GM10248 (cell line): ENCODE measurements at regions not wholly inside any gene's neighbourhood (a gene's known extent, or its start where the extent isn't known, plus 50 kb on each side); places are given as distances from the start of the nearest gene placed in this dataset.
"Not testable (repeated sequence)": the region's sequence is repeated elsewhere in the genome, so short reads cannot be mapped to it uniquely, and the experiment has no call there.

Experiments
- CTCF ChIA-PET: fragments of 300-600 bp; sonication (Branson Sonifier 250); formaldehyde crosslinking; extraction: SDS; loops from one replicate; lab custom pipeline; 2021; ENCODE audit warnings: antibody characterized with exemption; lab: Yijun Ruan, JAX
- POLR2A ChIA-PET: fragments of 350-650 bp; sonication (Branson Sonifier 250); formaldehyde crosslinking; extraction: SDS; loops from one replicate; lab custom pipeline; 2020; ENCODE audit warnings: antibody characterized with exemption; lab: Yijun Ruan, JAX
- DNase-seq: peaks from one replicate; pipeline ENCODE4 v3.0.0; 2012; ENCODE audit errors: extremely low spot score
- TF ChIP-seq, protein P1 (sequence below): IDR thresholded peaks from 2 replicates; pipeline ENCODE4 v1.5.1; 2012; ENCODE audit warnings: mild to moderate bottlenecking, low read depth; ENCODE audit errors: extremely low read depth, missing control alignments, control extremely low read depth

DNA sequence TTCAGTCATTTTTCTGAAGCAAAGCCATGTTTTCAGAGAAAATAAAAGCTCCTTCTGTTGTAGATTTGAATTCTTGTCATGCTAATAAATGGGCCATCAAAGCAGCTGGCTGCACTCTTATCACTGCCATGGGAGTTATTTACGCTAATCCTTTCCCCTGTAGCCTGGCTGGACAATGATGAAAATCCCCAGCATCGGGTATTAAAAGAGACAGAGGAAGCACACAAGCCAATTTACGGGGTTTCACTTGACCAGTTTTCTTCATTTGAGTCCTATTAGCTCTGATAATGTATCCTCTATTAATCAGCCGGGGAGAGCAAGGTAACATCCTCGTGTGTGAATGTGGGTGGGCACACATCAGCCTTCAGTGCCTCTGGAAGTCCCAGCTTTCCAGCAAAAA is 470.2 kb upstream of the API5 start:
- ChIA-PET CTCF (interaction anchor here (0.9 kb wide), 1 partner anchor 14 kb away, joined by 3 read pairs; no protein-coding TSS in a partner anchor), POLR2A (no interaction called here)
- DNase-seq = no peak
- TF ChIP-seq, protein P1, sequence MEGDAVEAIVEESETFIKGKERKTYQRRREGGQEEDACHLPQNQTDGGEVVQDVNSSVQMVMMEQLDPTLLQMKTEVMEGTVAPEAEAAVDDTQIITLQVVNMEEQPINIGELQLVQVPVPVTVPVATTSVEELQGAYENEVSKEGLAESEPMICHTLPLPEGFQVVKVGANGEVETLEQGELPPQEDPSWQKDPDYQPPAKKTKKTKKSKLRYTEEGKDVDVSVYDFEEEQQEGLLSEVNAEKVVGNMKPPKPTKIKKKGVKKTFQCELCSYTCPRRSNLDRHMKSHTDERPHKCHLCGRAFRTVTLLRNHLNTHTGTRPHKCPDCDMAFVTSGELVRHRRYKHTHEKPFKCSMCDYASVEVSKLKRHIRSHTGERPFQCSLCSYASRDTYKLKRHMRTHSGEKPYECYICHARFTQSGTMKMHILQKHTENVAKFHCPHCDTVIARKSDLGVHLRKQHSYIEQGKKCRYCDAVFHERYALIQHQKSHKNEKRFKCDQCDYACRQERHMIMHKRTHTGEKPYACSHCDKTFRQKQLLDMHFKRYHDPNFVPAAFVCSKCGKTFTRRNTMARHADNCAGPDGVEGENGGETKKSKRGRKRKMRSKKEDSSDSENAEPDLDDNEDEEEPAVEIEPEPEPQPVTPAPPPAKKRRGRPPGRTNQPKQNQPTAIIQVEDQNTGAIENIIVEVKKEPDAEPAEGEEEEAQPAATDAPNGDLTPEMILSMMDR = no peak

DNA sequence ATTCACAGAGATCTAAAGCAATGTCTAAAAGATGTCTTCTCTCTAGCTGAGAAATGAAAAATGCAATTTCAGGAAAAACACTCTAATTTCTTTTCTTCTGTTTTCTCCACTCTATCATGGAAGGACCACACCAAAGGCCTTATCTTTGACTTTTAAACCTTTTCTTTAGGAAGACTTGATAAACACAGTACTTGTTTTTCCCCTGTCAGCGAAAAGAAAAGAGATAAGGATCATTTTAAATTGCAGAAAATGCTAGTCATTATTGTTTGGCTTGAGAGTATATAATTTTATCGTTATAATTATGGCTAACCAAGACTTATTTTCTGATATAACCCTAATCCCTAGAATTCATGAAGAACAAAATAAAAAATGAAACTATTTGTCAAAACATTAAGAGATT is 462.4 kb upstream of the API5 start:
- POLR2A ChIA-PET = no interaction called here

DNA sequence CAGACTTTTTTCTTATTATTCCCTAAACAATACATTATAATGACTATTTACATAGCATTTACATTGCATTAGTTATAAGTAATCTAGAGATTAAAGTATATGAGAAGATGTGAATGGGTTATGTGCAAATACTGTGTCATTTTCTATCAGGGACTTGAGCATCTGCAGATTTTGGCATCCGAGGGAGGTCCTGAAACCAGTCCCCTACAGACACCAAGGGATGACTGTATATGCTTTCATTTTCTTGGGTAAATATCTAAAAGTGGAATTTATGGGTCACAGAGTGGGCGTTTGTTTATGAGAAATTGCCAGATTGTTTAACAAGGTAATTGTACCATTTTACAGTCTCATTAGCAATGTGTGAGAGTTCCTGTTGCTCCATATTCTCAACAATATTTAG is 454.5 kb upstream of the API5 start:
- ChIA-PET CTCF (interaction anchor here (1.3 kb wide), 1 partner anchor 9 kb away, joined by 3 read pairs; no protein-coding TSS in a partner anchor), POLR2A (no interaction called here)
- DNase-seq = no peak
- TF ChIP-seq, protein P1 = no peak

More for the DNA sequence above, 462.4 kb upstream of the API5 start:
- CTCF ChIA-PET = no interaction called here
- no peak for DNase-seq
- TF ChIP-seq, protein P1 = no peak

DNA sequence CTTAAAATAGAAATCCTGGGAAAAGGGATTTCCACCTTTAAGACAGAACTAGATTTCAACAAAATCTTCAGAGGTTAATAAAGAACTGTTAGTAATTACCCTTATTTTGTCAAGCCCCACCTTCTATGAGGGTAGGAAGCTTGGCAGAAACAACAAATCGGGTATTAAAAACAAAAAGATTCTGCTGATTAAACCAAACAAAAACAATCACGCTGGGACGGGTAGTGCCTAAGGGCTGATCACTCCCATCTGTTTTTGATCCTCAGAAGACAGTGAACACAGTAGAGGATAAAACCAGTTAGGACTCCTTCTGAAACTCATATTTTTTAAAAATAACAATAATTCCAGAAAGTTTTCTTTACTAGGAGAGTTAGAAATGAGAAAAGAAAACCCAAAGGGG is 441.3 kb upstream of the API5 start:
- ChIA-PET CTCF (interaction anchor here (1.4 kb wide), 1 partner anchor 16 kb away, joined by 3 read pairs; no protein-coding TSS in a partner anchor), POLR2A (no interaction called here)
- no peak for DNase-seq
- TF ChIP-seq, protein P1 = no peak

DNA sequence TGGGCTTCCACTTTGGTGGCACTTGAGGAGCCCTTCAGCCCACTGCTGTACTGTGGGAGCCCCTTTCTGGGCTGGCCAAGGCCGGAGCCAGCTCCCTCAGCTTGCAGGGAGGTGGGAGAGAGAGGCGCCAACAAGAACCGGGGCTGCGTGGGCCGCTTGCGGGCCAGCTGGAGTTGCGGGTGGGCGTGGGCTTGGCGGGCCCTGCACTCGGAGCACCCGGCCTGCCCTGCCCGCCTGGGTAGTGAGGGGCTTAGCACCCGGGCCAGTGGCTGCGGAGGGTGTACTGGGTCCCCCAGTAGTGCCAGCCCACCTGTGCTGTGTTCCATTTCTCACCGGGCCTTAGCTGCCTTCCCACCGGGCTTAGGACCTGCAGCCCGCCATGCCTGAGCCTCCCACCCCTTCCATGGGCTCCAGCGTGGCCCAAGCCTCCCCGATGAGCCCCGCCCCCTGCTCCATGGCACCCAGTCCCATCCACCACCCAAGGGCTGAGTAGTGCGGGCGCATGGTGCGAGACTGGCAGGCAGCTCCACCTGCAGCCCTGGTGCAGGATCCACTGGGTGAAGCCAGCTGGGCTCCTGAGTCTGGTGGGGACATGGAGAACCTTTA is 437.9 kb upstream of the API5 start:
- DNase-seq, POLR2A ChIA-PET, CTCF ChIA-PET: not testable (repeated sequence)

DNA sequence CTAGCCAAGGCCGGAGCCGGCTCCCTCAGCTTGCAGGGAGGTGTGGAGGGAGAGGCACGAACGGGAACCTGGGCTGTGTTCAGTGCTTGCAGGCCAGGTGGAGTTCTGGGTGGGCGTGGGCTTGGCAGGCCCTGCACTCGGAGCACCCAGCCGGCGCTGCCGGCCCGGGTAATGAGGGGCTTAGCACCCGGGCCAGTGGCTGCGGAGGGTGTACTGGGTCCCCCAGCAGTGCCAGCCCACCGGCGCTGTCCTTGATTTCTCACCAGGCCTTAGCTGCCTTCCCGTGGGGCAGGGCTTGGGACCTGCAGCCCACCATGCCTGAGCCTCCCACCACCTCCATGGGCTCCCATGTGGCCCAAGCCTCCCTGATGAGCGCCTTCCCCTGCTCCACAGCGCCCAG is 430.5 kb upstream of the API5 start:
- DNase-seq, POLR2A ChIA-PET, CTCF ChIA-PET: not testable (repeated sequence)

DNA sequence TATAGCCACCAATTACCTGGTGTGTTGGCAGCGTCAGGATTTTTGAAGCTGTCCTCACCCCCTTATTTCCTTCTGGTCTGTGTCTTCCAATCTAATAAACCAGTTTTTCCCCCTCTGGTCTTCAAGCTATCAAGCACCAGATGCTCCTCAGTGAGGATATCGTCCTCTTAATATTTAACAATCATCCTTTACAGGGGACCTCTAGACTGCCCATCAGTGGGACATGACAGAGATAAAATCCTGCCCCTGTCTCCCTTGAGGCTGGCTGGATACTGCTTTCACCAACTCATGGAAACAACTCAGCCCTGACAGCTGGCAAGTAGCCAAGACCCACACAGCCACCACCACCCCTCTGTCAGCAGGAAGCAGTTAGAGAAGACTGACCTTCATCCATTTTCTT is 421.0 kb upstream of the API5 start:
- CTCF ChIA-PET = no interaction called here
- TF ChIP-seq, protein P1 = no peak
- POLR2A ChIA-PET = no interaction called here
- DNase-seq = no peak

DNA sequence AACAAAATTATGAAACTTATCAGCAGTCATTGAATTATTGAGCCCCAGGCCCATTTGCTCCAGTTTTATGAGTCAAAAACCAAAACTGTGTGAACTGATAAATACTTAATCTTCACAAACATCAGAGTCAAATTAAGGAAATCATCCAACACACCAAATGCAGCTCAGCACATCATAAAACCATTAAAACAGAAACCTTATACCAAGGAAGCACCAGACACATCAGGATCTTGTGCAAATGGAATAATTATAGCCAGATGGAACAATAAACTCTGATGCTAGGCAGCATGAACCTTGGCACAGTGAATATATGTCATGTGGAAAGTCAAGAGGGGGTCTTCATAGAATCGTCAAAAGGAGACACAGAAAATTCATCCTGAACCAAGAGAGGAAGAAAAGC is 410.7 kb upstream of the API5 start:
- TF ChIP-seq, protein P1 = no peak
- POLR2A ChIA-PET = no interaction called here
- DNase-seq = no peak
- CTCF ChIA-PET = no interaction called here
